Muscle layer of duodenum (tissue), 2 donors: ENCODE measurements at regions not wholly inside any gene's neighbourhood (a gene's known extent, or its start where the extent isn't known, plus 50 kb on each side); places are given as distances from the start of the nearest gene placed in this dataset.
"Not testable (repeated sequence)": the region's sequence is repeated elsewhere in the genome, so short reads cannot be mapped to it uniquely, and the experiment has no call there.

Experiments used
- H3K27ac ChIP-seq: one replicate; pipeline ENCODE4 v1.7.0; 2013; ENCODE audit warnings: mild to moderate bottlenecking, low read length
- H3K27me3 ChIP-seq: one replicate; pipeline ENCODE4 v1.7.0; 2013; ENCODE audit warnings: low read depth, mild to moderate bottlenecking, control low read depth, low read length
- H3K36me3 ChIP-seq, 2 donors: one replicate each; pipeline ENCODE4 v1.7.0; 2013; ENCODE audit warnings: low read length in 2 of 2, control low read depth in 1 of 2, mild to moderate bottlenecking in 1 of 2; ENCODE audit not compliant: insufficient read depth in 2 of 2, control insufficient read depth in 1 of 2
- H3K4me1 ChIP-seq, 2 donors: one replicate each; pipeline ENCODE4 v1.7.0; 2013; ENCODE audit warnings: low read length in 2 of 2, mild to moderate bottlenecking in 2 of 2, control low read depth in 1 of 2, moderate library complexity in 1 of 2; ENCODE audit not compliant: insufficient read depth in 2 of 2, control insufficient read depth in 1 of 2
- H3K4me3 ChIP-seq, 2 donors: one replicate each; pipeline ENCODE4 v1.7.0; 2013; ENCODE audit warnings: low read length in 2 of 2, low read depth in 1 of 2, mild to moderate bottlenecking in 1 of 2
- H3K9me3 ChIP-seq, 2 donors: one replicate each; pipeline ENCODE4 v1.7.0; 2013; ENCODE audit warnings: low read length in 2 of 2, control low read depth in 1 of 2, mild to moderate bottlenecking in 1 of 2; ENCODE audit not compliant: control insufficient read depth in 1 of 2
- donor health status: healthy.

- H3K9me3 ChIP-seq, result no peaks in the 10 kb centered on the region
Measured at GRCh38 chr3:8336456-8336855, 165.2 kb upstream of the LMCD1 start.

GRCh38 chr3:8338424-8338823 is 163.2 kb upstream of the LMCD1 start:
- Histone ChIP-seq H3K4me1 (no peaks in the 10 kb centered on the region), H3K4me3 (no peak overlapping the region), H3K36me3 (no peaks in the 10 kb centered on the region), H3K27me3 (no peaks in the 10 kb centered on the region), H3K9me3 (no peaks in the 10 kb centered on the region), H3K27ac (no peak overlapping the region)

More at GRCh38 chr3:8336456-8336855, 165.2 kb upstream of the LMCD1 start:
- Histone ChIP-seq H3K4me1 (no peaks in the 10 kb centered on the region), H3K4me3 (no peak overlapping the region), H3K36me3 (no peaks in the 10 kb centered on the region), H3K27ac (no peak overlapping the region), H3K27me3 (no peaks in the 10 kb centered on the region)

GRCh38 chr3:8341821-8342247 is 159.8 kb upstream of the LMCD1 start:
- H3K4me1 ChIP-seq, result no peaks in the 10 kb centered on the region
- no peak overlapping the region for H3K4me3 ChIP-seq
- no peaks in the 10 kb centered on the region for H3K36me3 ChIP-seq
- H3K27me3 ChIP-seq, result no peaks in the 10 kb centered on the region
- H3K27ac ChIP-seq, result no peak overlapping the region
- H3K9me3 ChIP-seq, result no peaks in the 10 kb centered on the region

GRCh38 chr3:8343058-8343457 is 158.6 kb upstream of the LMCD1 start:
- Histone ChIP-seq H3K4me3 (no peak overlapping the region), H3K4me1 (no peaks in the 10 kb centered on the region), H3K9me3 (peaks cover 0 to 2% of the 10 kb centered on the region in 2 donors), H3K27me3 (no peaks in the 10 kb centered on the region), H3K27ac (no peak overlapping the region), H3K36me3 (no peaks in the 10 kb centered on the region)

- Histone ChIP-seq H3K4me3 (no peak overlapping the region), H3K9me3 (peaks cover 0 to 4% of the 10 kb centered on the region in 2 donors), H3K27me3 (no peaks in the 10 kb centered on the region), H3K27ac (no peak overlapping the region), H3K36me3 (no peaks in the 10 kb centered on the region), H3K4me1 (no peaks in the 10 kb centered on the region)
Measured at GRCh38 chr3:8345398-8345797, 156.2 kb upstream of the LMCD1 start.

- H3K36me3 ChIP-seq, result no peaks in the 10 kb centered on the region
- H3K9me3 ChIP-seq, result peaks cover 0 to 4% of the 10 kb centered on the region in 2 donors
- H3K27ac ChIP-seq, result no peak overlapping the region
- no peaks in the 10 kb centered on the region for H3K4me1 ChIP-seq
- H3K4me3 ChIP-seq, result no peak overlapping the region
- H3K27me3 ChIP-seq, result no peaks in the 10 kb centered on the region
Measured at GRCh38 chr3:8348076-8348475, 153.5 kb upstream of the LMCD1 start.

GRCh38 chr3:8352475-8352874 is 149.1 kb upstream of the LMCD1 start:
- Histone ChIP-seq H3K9me3 (peaks cover 0 to 4% of the 10 kb centered on the region in 2 donors), H3K27me3 (no peaks in the 10 kb centered on the region), H3K4me1 (no peaks in the 10 kb centered on the region), H3K36me3 (no peaks in the 10 kb centered on the region), H3K4me3 (no peak overlapping the region), H3K27ac (no peak overlapping the region)

- no peaks in the 10 kb centered on the region for H3K4me1 ChIP-seq
Measured at GRCh38 chr3:8353364-8353763, 148.3 kb upstream of the LMCD1 start.

GRCh38 chr3:8355346-8355745 is 146.3 kb upstream of the LMCD1 start:
- Histone ChIP-seq H3K4me1 (no peaks in the 10 kb centered on the region), H3K27me3 (no peaks in the 10 kb centered on the region), H3K9me3 (no peaks in the 10 kb centered on the region), H3K36me3 (no peaks in the 10 kb centered on the region), H3K27ac (no peak overlapping the region), H3K4me3 (no peak overlapping the region)

More at GRCh38 chr3:8353364-8353763, 148.3 kb upstream of the LMCD1 start:
- no peak overlapping the region for H3K4me3 ChIP-seq
- no peaks in the 10 kb centered on the region for H3K27me3 ChIP-seq
- H3K27ac ChIP-seq, result no peak overlapping the region
- no peaks in the 10 kb centered on the region for H3K9me3 ChIP-seq
- no peaks in the 10 kb centered on the region for H3K36me3 ChIP-seq

- not testable (repeated sequence) for H3K36me3 ChIP-seq, H3K4me1 ChIP-seq, H3K9me3 ChIP-seq, H3K4me3 ChIP-seq, H3K27ac ChIP-seq, H3K27me3 ChIP-seq
Measured at GRCh38 chr3:8356066-8356465, 145.6 kb upstream of the LMCD1 start.

- no peaks in the 10 kb centered on the region for H3K27me3 ChIP-seq
- no peak overlapping the region for H3K27ac ChIP-seq
- no peaks in the 10 kb centered on the region for H3K4me1 ChIP-seq
Measured at GRCh38 chr3:8357859-8358258, 143.8 kb upstream of the LMCD1 start.

GRCh38 chr3:8359133-8359532 is 142.5 kb upstream of the LMCD1 start:
- H3K4me1 ChIP-seq, result no peaks in the 10 kb centered on the region
- no peaks in the 10 kb centered on the region for H3K27me3 ChIP-seq
- H3K36me3 ChIP-seq, result no peaks in the 10 kb centered on the region
- H3K9me3 ChIP-seq, result no peaks in the 10 kb centered on the region
- no peak overlapping the region for H3K27ac ChIP-seq
- H3K4me3 ChIP-seq, result no peak overlapping the region

More at GRCh38 chr3:8357859-8358258, 143.8 kb upstream of the LMCD1 start:
- no peak overlapping the region for H3K4me3 ChIP-seq
- H3K9me3 ChIP-seq, result no peaks in the 10 kb centered on the region
- no peaks in the 10 kb centered on the region for H3K36me3 ChIP-seq
